Nephron (organoid): ENCODE measurements at regions not wholly inside any gene's neighbourhood (a gene's known extent, or its start where the extent isn't known, plus 50 kb on each side); places are given as distances from the start of the nearest gene placed in this dataset.
"Not testable (repeated sequence)": the region's sequence is repeated elsewhere in the genome, so short reads cannot be mapped to it uniquely, and the experiment has no call there.

Experiments used
- H3K27ac Mint-ChIP-seq, 3 experiments: 2 replicates each; pipeline ENCODE4 v1.8.0; 2020; ENCODE audit warnings: mixed read lengths in 3 of 3, mild to moderate bottlenecking in 2 of 3, moderate library complexity in 1 of 3
- H3K27me3 Mint-ChIP-seq: 2 replicates; pipeline ENCODE4 v1.8.0; 2021; ENCODE audit warnings: low read depth, mild to moderate bottlenecking, moderate library complexity, mixed read lengths
- H3K36me3 Mint-ChIP-seq: 2 replicates; pipeline ENCODE4 v1.8.0; 2020; ENCODE audit warnings: low read depth, mixed read lengths
- H3K4me1 Mint-ChIP-seq: 2 replicates; pipeline ENCODE4 v1.8.0; 2020; ENCODE audit warnings: mixed read lengths
- H3K4me3 Mint-ChIP-seq, 3 experiments: 2 replicates each; pipeline ENCODE4 v1.8.0; 2020; ENCODE audit warnings: mild to moderate bottlenecking in 3 of 3, mixed read lengths in 3 of 3, moderate library complexity in 2 of 3
- H3K9me3 Mint-ChIP-seq: 2 replicates; pipeline ENCODE4 v1.8.0; 2020; ENCODE audit warnings: mixed read lengths
- TF ChIP-seq, protein P1 (sequence below), 3 experiments: fragments of 200-600 bp; sonication (generic); IDR thresholded peaks; one replicate each; pipeline ENCODE4 v1.5.0; 2021; ENCODE audit warnings: antibody characterized with exemption in 3 of 3; ENCODE audit not compliant: unreplicated experiment in 3 of 3

DNA sequence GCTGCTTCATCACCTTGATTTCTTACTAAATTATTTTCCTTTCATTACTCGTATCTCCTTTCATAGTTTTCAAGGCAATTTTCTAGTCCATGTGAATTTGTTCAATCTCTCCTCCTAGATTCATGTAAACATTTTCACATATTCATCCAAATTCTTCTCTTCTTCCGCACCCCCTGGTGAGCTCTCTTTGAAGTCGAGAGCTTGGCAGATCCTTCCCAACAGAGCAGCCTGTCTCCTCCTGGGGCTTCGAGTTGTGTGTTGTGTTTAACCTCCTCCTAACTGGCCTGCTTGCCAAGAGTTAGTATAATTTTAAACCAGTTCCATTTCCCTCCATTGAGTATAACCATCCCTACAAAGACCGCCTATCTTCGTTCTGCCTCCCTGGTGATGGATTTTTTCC, 272.4 kb upstream of the CELF2 start:
- TF ChIP-seq, protein P1, sequence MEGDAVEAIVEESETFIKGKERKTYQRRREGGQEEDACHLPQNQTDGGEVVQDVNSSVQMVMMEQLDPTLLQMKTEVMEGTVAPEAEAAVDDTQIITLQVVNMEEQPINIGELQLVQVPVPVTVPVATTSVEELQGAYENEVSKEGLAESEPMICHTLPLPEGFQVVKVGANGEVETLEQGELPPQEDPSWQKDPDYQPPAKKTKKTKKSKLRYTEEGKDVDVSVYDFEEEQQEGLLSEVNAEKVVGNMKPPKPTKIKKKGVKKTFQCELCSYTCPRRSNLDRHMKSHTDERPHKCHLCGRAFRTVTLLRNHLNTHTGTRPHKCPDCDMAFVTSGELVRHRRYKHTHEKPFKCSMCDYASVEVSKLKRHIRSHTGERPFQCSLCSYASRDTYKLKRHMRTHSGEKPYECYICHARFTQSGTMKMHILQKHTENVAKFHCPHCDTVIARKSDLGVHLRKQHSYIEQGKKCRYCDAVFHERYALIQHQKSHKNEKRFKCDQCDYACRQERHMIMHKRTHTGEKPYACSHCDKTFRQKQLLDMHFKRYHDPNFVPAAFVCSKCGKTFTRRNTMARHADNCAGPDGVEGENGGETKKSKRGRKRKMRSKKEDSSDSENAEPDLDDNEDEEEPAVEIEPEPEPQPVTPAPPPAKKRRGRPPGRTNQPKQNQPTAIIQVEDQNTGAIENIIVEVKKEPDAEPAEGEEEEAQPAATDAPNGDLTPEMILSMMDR (IDR thresholded peaks at IDR 0.05; ENCODE audit: unreplicated experiment in 3 of 3) = no peak
- peaks cover 18% of the 10 kb centered on the region for H3K9me3 Mint-ChIP-seq
- H3K36me3 Mint-ChIP-seq = no peaks in the 10 kb centered on the region
- no peaks in the 10 kb centered on the region for H3K27me3 Mint-ChIP-seq
- no peaks in the 10 kb centered on the region for H3K4me1 Mint-ChIP-seq
- no peak overlapping the region for H3K27ac Mint-ChIP-seq
- no peak overlapping the region for H3K4me3 Mint-ChIP-seq

DNA sequence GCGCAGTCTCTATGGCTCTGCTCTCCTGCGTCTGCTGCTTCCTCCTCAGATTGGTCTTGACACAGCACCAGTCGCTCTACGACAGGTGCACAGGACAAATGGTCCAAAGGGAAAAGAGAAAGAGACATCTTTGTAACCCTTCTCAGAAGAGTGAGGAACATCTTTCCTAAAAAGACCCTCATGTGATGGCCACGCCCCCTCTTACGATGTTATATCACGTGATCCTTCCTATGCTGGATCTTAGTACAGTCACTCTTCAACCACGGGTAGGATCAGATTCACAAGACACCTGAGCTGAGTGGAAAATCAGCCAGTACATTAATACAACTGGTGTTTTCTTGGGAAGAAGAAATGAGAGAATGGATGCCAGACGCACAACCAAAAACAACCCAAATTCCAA, 262.2 kb upstream of the CELF2 start:
- no peak overlapping the region for H3K27ac Mint-ChIP-seq
- peaks cover 27% of the 10 kb centered on the region for H3K4me1 Mint-ChIP-seq
- H3K27me3 Mint-ChIP-seq = no peaks in the 10 kb centered on the region
- no peak overlapping the region for H3K4me3 Mint-ChIP-seq
- H3K9me3 Mint-ChIP-seq = peaks cover 2% of the 10 kb centered on the region
- TF ChIP-seq, protein P1 (IDR thresholded peaks at IDR 0.05; ENCODE audit: unreplicated experiment in 3 of 3) = no peak
- H3K36me3 Mint-ChIP-seq = no peaks in the 10 kb centered on the region

DNA sequence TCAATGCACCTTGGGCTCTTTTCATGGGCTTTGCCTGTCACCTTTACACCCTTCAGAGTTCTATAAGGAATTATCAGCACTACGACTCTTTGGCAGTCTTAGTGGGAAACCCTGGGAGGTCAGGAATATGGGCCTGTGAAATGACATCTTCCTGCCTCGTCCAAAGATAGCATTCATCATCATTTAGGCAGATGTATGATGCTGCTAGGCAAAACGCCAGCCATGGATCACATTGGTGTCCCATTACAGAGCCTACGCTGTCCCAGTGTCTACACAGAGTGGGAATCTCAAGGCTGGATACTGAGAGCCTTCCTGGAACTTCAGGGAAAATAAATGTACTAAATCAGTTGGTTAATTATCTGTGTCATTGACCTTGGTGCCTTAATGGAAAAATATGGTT, 259.4 kb upstream of the CELF2 start:
- no peaks in the 10 kb centered on the region for H3K27me3 Mint-ChIP-seq
- peaks cover 2% of the 10 kb centered on the region for H3K9me3 Mint-ChIP-seq
- TF ChIP-seq, protein P1 (IDR thresholded peaks at IDR 0.05; ENCODE audit: unreplicated experiment in 3 of 3) = no peak
- H3K4me1 Mint-ChIP-seq = peaks cover 34% of the 10 kb centered on the region
- H3K36me3 Mint-ChIP-seq = no peaks in the 10 kb centered on the region
- H3K27ac Mint-ChIP-seq = no peak overlapping the region
- no peak overlapping the region for H3K4me3 Mint-ChIP-seq

DNA sequence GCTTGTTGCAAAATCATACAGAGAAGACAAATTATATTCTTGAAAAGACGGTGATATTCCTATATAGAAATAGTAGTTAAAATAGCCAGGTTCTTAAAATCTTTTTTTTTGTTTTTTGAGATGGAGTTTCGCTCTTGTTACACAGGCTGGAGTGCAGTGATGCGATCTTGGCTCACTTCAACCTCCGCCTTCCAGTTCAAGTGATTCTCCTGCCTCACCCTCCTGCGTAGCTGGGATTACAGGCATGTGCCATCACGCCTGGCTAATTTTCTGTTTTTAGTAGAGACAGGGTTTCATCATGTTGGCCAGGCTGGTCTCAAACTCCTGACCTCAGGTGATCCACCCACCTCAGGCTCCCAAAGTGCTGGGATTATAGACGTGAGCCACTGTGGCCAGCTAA, 257.9 kb upstream of the CELF2 start:
- peaks cover 44% of the 10 kb centered on the region for H3K4me1 Mint-ChIP-seq
- H3K9me3 Mint-ChIP-seq, H3K4me3 Mint-ChIP-seq, H3K27me3 Mint-ChIP-seq, H3K36me3 Mint-ChIP-seq, H3K27ac Mint-ChIP-seq: not testable (repeated sequence)

DNA sequence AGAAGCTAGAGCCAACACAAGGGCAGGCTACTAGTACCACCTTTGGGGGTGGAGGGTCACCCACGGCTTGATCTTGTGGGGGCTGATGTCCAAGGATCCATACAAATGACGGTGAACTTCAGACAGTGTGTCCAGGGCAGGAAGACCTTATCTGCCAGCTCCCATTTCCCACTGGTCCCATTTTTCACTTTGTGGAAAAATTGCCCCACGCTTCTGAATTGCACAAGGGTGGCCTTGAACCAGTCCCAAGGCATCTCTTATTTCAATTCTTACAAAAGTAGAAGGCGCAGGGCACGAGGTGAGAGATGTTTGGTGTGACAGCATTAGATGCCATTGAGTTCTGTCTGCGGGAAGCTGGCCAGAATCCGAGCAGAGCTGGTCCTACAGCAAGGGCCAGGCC, 252.7 kb upstream of the CELF2 start:
- Mint-ChIP-seq H3K4me1 (peaks cover 25% of the 10 kb centered on the region), H3K9me3 (no peaks in the 10 kb centered on the region), H3K36me3 (no peaks in the 10 kb centered on the region), H3K4me3 (no peak overlapping the region), H3K27ac (no peak overlapping the region), H3K27me3 (peaks cover under 1% of the 10 kb centered on the region)
- TF ChIP-seq, protein P1 (IDR thresholded peaks at IDR 0.05; ENCODE audit: unreplicated experiment in 3 of 3) = no peak

DNA sequence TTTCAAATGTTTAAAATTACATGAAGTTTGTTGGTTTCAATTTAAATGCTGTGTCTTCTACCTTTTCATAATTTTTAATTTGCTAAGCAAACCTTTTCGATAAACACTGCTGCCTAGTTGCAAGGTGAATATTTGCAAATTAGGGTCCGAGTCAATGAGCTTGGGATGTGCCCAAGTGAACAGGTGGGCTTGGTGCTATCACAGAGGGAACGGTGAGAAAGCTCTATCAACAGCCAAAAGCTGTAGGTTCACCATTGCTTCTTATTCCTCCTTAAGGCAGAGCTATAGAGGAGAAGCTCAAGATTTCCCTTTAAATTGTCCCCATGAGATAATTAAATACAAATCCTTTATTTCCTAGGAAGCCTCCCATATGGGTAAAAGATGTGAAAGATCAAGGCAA, 245.3 kb upstream of the CELF2 start:
- H3K27me3 Mint-ChIP-seq = peaks cover 3% of the 10 kb centered on the region
- H3K27ac Mint-ChIP-seq = no peak overlapping the region
- no peaks in the 10 kb centered on the region for H3K4me1 Mint-ChIP-seq
- H3K9me3 Mint-ChIP-seq = no peaks in the 10 kb centered on the region
- no peaks in the 10 kb centered on the region for H3K36me3 Mint-ChIP-seq
- TF ChIP-seq, protein P1 (IDR thresholded peaks at IDR 0.05; ENCODE audit: unreplicated experiment in 3 of 3) = no peak
- H3K4me3 Mint-ChIP-seq = no peak overlapping the region
